Brain microvascular endothelial cell (primary cell): ENCODE measurements at regions not wholly inside any gene's neighbourhood (a gene's known extent, or its start where the extent isn't known, plus 50 kb on each side); places are given as distances from the start of the nearest gene placed in this dataset.

Source experiments
- DNase-seq: peaks from one replicate; pipeline ENCODE4 v3.0.0-alpha.2; 2020
- H3K27ac ChIP-seq: fragments of 250-450 bp; sonication (Bioruptor Pico); 2 replicates; pipeline ENCODE4 v1.5.1; 2020; ENCODE audit warnings: mild to moderate bottlenecking, moderate library complexity
- H3K27me3 ChIP-seq: fragments of 250-450 bp; sonication (Bioruptor Pico); replicated peaks from 2 replicates; pipeline ENCODE4 v1.5.1; 2020; ENCODE audit warnings: mild to moderate bottlenecking
- H3K36me3 ChIP-seq: fragments of 250-450 bp; sonication (Bioruptor Pico); replicated peaks from 2 replicates; pipeline ENCODE4 v1.5.1; 2020; ENCODE audit warnings: mild to moderate bottlenecking
- H3K4me3 ChIP-seq: 2 replicates; pipeline ENCODE4 v1.5.1; 2011; ENCODE audit warnings: low read depth, mild to moderate bottlenecking, control low read depth, low read length, moderate library complexity
- CTCF ChIP-seq: IDR thresholded peaks from 2 replicates; pipeline ENCODE4 v1.5.1; 2011; ENCODE audit warnings: low read depth, mild to moderate bottlenecking, moderate library complexity, low read length, control low read depth, inconsistent platforms; ENCODE audit errors: missing control alignments
- in situ Hi-C: cut with HindIII; loops from 2 replicates; pipeline ENCODE4 v1.10.0; 2017; ENCODE audit warnings: low sequenced_read_pairs, low pct_ligation_motif_present

DNA sequence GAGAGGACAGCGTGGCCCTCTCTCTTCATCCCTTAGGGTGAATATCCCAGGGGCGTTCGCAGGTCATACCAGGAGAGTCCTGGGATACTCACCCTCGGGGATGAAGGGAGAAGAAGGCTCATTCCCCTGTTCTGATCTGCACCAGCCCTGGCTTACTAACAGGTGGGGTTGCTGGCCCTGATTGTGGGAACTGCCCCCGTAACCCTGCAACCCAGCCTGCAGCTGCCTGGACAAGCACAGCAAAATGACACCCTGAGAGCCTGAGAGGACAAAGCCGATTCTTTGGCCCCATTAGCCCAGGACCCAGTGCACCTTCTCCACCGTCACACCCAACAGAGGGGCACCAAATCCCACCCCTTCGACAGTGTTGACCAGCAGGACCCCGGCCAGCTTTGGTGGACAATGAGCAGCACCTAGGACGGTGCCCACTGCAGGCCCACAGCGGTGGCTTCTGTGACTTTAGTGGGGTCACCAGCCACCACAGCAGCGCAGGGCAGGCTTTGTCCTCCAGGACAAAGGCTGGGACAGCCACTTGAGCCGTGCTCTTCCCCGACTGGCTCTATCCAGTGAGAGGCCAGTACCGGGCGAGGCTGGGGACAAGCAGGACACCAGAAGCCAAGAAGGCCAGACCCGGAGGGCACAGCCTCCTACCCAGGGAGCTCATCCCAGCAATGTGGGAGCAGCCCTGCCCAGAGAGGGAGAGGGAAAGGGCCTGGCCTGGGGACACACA, 98.5 kb upstream of the RTL6 start:
- peaks cover 2% of the 10 kb centered on the region for H3K27me3 ChIP-seq
- H3K4me3 ChIP-seq = no peak overlapping the region
- no peak overlapping the region for H3K27ac ChIP-seq
- no peaks in the 10 kb centered on the region for H3K36me3 ChIP-seq
- no peak for TF ChIP-seq CTCF
- DNase-seq = no peak
- in situ Hi-C loops = no loop called here

- H3K4me3 ChIP-seq = no peak overlapping the region
- no peak for TF ChIP-seq CTCF
- H3K36me3 ChIP-seq = no peaks in the 10 kb centered on the region
- DNase-seq = no peak
- peaks cover 2% of the 10 kb centered on the region for H3K27me3 ChIP-seq
- H3K27ac ChIP-seq = no peak overlapping the region
- in situ Hi-C loops = no loop called here
Observed at GRCh38 chr22:44595841-44596341, 97.9 kb upstream of the RTL6 start.

- peaks cover 2% of the 10 kb centered on the region for H3K27me3 ChIP-seq
- in situ Hi-C loops = no loop called here
- no peak overlapping the region for H3K27ac ChIP-seq
- H3K36me3 ChIP-seq = no peaks in the 10 kb centered on the region
- no peak overlapping the region for H3K4me3 ChIP-seq
- TF ChIP-seq CTCF = no peak
- DNase-seq = no peak
Observed at GRCh38 chr22:44594951-44595350, 96.9 kb upstream of the RTL6 start.

GRCh38 chr22:44592824-44593148, 94.8 kb upstream of the RTL6 start:
- in situ Hi-C loops = no loop called here
- TF ChIP-seq CTCF = no peak
- no peak overlapping the region for H3K27ac ChIP-seq
- H3K36me3 ChIP-seq = no peaks in the 10 kb centered on the region
- peaks cover 2% of the 10 kb centered on the region for H3K27me3 ChIP-seq
- H3K4me3 ChIP-seq = no peak overlapping the region
- no peak for DNase-seq

GRCh38 chr22:44592126-44592823, 94.2 kb upstream of the RTL6 start:
- DNase-seq = no peak
- peaks cover 2% of the 10 kb centered on the region for H3K27me3 ChIP-seq
- no peaks in the 10 kb centered on the region for H3K36me3 ChIP-seq
- H3K4me3 ChIP-seq = no peak overlapping the region
- H3K27ac ChIP-seq = no peak overlapping the region
- in situ Hi-C loops = no loop called here
- TF ChIP-seq CTCF = no peak
